GM23338 (cell line): ENCODE measurements at regions not wholly inside any gene's neighbourhood (a gene's known extent, or its start where the extent isn't known, plus 50 kb on each side); places are given as distances from the start of the nearest gene placed in this dataset.

ENCODE experiments used
- CREB1 ChIP-seq: fragments of 250-450 bp; sonication (Bioruptor Pico); IDR thresholded peaks from 2 replicates; pipeline ENCODE4 v1.5.0; 2020; ENCODE audit warnings: low read depth, mild to moderate bottlenecking, moderate library complexity
- CTCF ChIP-seq, 2 experiments: fragments of 200-600 bp in 1 of 2; sonication (generic) in 1 of 2; conservative IDR thresholded peaks; 2 replicates each; pipeline versions ENCODE4 v1.5.1 to v1.6.1; 2016 to 2017; ENCODE audit warnings: antibody characterized with exemption in 2 of 2, low read depth in 2 of 2, mild to moderate bottlenecking in 2 of 2, moderate library complexity in 1 of 2
- EZH2 ChIP-seq: fragments of 200-600 bp; sonication (generic); IDR thresholded peaks from one replicate; pipeline ENCODE4 v1.8.0; 2017; ENCODE audit warnings: antibody characterized with exemption, mild to moderate bottlenecking, low read depth; ENCODE audit not compliant: unreplicated experiment
- EZH2phosphoT487 ChIP-seq: fragments of 200-600 bp; sonication (generic); IDR thresholded peaks from one replicate; pipeline ENCODE4 v1.8.1; 2018; ENCODE audit warnings: antibody characterized with exemption; ENCODE audit not compliant: unreplicated experiment
- JUNB ChIP-seq: IDR thresholded peaks from one replicate; pipeline ENCODE4 v1.6.1; 2016; ENCODE audit warnings: antibody characterized with exemption; ENCODE audit not compliant: unreplicated experiment
- POLR2AphosphoS5 ChIP-seq: IDR thresholded peaks from 2 replicates; pipeline ENCODE4 v1.6.1; 2016; ENCODE audit warnings: antibody characterized with exemption, low read depth
- REST ChIP-seq: IDR thresholded peaks from one replicate; pipeline ENCODE4 v1.6.1; 2018; ENCODE audit warnings: antibody characterized with exemption; ENCODE audit not compliant: unreplicated experiment
- STAT1 ChIP-seq: IDR thresholded peaks from one replicate; pipeline ENCODE4 v1.6.1; 2016; ENCODE audit warnings: antibody characterized with exemption; ENCODE audit not compliant: unreplicated experiment
- ZNF114 ChIP-seq: fragments of 250-450 bp; sonication (Bioruptor Pico); IDR thresholded peaks from 2 replicates; pipeline ENCODE4 v1.5.0; 2020; ENCODE audit warnings: mild to moderate bottlenecking, moderate library complexity
- ZNF462 ChIP-seq: fragments of 250-450 bp; sonication (Bioruptor Pico); IDR thresholded peaks from 2 replicates; pipeline ENCODE4 v1.5.0; 2020; ENCODE audit warnings: mild to moderate bottlenecking, moderate library complexity

DNA sequence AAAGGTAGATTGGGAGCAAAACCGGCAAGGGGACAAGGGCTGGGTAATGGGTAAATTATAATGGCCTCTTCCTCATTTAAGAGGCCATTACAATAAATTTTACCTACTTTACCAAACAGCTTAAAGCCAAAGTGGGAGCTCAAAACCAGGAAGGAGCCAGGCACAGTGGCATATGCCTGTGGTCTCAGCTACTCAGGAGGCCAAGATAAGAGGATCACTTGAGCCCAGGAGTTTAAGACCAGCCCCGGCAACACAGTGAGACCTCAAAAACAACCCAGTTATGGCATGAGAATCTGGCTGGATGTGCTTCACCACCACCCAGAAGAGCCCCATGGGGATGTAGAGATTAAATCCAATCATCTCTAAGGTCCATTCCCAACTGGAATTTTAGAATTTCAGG, 52.9 kb upstream of the TAF8 start:
- TF ChIP-seq CTCF (conservative IDR thresholded peaks at IDR 0.05; ENCODE audit: low read depth in 2 of 2) (no peak), REST (no peak), ZNF462 (no peak), EZH2phosphoT487 (no peak), JUNB (no peak), EZH2 (no peak), POLR2AphosphoS5 (no peak), ZNF114 (CRISPR knock-in tag) (no peak), STAT1 (no peak), CREB1 (CRISPR knock-in tag) (no peak)
